ENCODE measurements at regions not wholly inside any gene's neighbourhood (a gene's known extent, or its start where the extent isn't known, plus 50 kb on each side); places are given as distances from the start of the nearest gene placed in this dataset.
"Not testable (repeated sequence)": the region's sequence is repeated elsewhere in the genome, so short reads cannot be mapped to it uniquely, and the experiment has no call there.

GRCh38 chr4:75422998-75423397 is 91.2 kb downstream of the RCHY1 start:
- Histone ChIP-seq H3K36me3 (ENCODE audit: control insufficient read depth in 1 of 2, insufficient read depth in 2 of 2, low read length in 2 of 2) (no peaks in the 10 kb centered on the region), H3K9me3 (ENCODE audit: control insufficient read depth in 1 of 2, low read length in 2 of 2) (no peaks in the 10 kb centered on the region), H3K27me3 (ENCODE audit: control insufficient read depth in 1 of 2, insufficient read depth in 2 of 2, low read length in 2 of 2) (no peaks in the 10 kb centered on the region), H3K4me1 (ENCODE audit: control insufficient read depth in 1 of 2, insufficient read depth in 2 of 2, low read length in 2 of 2) (no peaks in the 10 kb centered on the region), H3K27ac (ENCODE audit: low read depth, low read length) (no peak overlapping the region), H3K9ac (ENCODE audit: low read depth in 1 of 2, low read length in 2 of 2) (no peak overlapping the region), H3K4me3 (ENCODE audit: low read depth in 1 of 2, low read length in 2 of 2) (no peak overlapping the region)

DNA sequence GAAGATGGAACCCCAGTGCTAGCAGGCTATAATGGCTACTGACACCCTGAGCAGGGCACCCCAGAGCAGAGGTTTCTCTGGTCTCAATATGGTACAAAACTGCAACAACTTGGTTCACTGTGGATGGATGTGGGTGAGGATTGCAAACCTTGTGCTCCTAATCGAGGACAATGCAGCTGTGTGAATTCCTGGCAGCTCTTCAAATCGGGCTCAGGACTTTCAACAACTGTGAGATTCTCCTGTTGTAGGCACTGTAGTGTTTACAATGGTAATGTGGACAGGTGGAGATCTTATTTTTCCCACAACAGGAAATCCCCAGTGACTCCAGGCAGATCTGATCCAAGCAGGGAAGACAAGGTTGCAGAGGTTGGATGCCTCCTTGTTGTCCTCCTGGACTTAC is 101.5 kb downstream of the RCHY1 start:
- Histone ChIP-seq H3K4me1 (ENCODE audit: control insufficient read depth in 1 of 2, insufficient read depth in 2 of 2, low read length in 2 of 2) (no peaks in the 10 kb centered on the region), H3K27ac (ENCODE audit: low read depth, low read length) (no peak overlapping the region), H3K4me3 (ENCODE audit: low read depth in 1 of 2, low read length in 2 of 2) (no peak overlapping the region), H3K36me3 (ENCODE audit: control insufficient read depth in 1 of 2, insufficient read depth in 2 of 2, low read length in 2 of 2) (no peaks in the 10 kb centered on the region), H3K9ac (ENCODE audit: low read depth in 1 of 2, low read length in 2 of 2) (no peak overlapping the region), H3K27me3 (ENCODE audit: control insufficient read depth in 1 of 2, insufficient read depth in 2 of 2, low read length in 2 of 2) (no peaks in the 10 kb centered on the region), H3K9me3 (ENCODE audit: control insufficient read depth in 1 of 2, low read length in 2 of 2) (no peaks in the 10 kb centered on the region)

- no peak overlapping the region for H3K9ac ChIP-seq (ENCODE audit: low read depth in 1 of 2, low read length in 2 of 2)
- no peak overlapping the region for H3K27ac ChIP-seq (ENCODE audit: low read depth, low read length)
- H3K9me3 ChIP-seq (ENCODE audit: control insufficient read depth in 1 of 2, low read length in 2 of 2): no peaks in the 10 kb centered on the region
- H3K36me3 ChIP-seq (ENCODE audit: control insufficient read depth in 1 of 2, insufficient read depth in 2 of 2, low read length in 2 of 2): no peaks in the 10 kb centered on the region
- H3K4me3 ChIP-seq (ENCODE audit: low read depth in 1 of 2, low read length in 2 of 2): no peak overlapping the region
- H3K27me3 ChIP-seq (ENCODE audit: control insufficient read depth in 1 of 2, insufficient read depth in 2 of 2, low read length in 2 of 2): no peaks in the 10 kb centered on the region
- no peaks in the 10 kb centered on the region for H3K4me1 ChIP-seq (ENCODE audit: control insufficient read depth in 1 of 2, insufficient read depth in 2 of 2, low read length in 2 of 2)
These were observed 115.7 kb downstream of the RCHY1 start for GRCh38 chr4:75398501-75398900.

DNA sequence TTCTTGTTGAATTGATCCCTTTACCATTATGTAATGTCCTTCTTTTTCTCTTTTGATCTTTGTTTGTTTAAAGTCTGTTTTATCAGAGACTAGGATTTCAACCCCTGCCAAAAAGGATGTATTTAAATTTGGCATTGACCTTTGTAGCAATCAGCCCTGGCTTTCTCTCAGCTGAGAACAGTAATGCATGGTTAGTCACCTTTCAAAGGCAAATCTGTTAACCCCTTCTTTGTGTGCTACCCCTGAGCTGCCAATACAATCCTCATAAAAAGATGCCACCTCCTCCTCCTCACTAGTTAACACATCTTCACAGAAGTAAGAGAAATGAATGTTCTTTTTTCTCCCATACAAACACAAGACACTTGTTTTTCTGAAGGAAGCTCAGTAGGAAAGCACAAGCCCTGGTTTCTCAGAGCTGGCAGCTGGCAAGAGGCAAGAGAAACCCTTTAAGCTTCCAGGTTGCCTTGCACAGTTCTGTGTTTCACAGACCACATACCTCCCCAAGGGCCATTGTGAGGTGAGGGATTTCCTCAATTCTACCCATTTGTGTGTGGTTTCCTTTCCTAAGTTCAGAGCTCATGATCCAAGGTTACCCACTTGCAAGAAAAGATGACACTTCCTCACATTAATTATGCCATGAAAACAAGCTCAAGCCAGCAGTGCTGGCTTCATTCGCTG is 122.6 kb downstream of the RCHY1 start:
- H3K4me1 ChIP-seq (ENCODE audit: control insufficient read depth in 1 of 2, insufficient read depth in 2 of 2, low read length in 2 of 2): no peaks in the 10 kb centered on the region
- no peak overlapping the region for H3K9ac ChIP-seq (ENCODE audit: low read depth in 1 of 2, low read length in 2 of 2)
- no peaks in the 10 kb centered on the region for H3K27me3 ChIP-seq (ENCODE audit: control insufficient read depth in 1 of 2, insufficient read depth in 2 of 2, low read length in 2 of 2)
- no peak overlapping the region for H3K27ac ChIP-seq (ENCODE audit: low read depth, low read length)
- H3K4me3 ChIP-seq (ENCODE audit: low read depth in 1 of 2, low read length in 2 of 2): no peak overlapping the region
- no peaks in the 10 kb centered on the region for H3K9me3 ChIP-seq (ENCODE audit: control insufficient read depth in 1 of 2, low read length in 2 of 2)
- H3K36me3 ChIP-seq (ENCODE audit: control insufficient read depth in 1 of 2, insufficient read depth in 2 of 2, low read length in 2 of 2): no peaks in the 10 kb centered on the region

GRCh38 chr4:75386426-75386825 is 127.8 kb downstream of the RCHY1 start:
- not testable (repeated sequence) for H3K27ac ChIP-seq (ENCODE audit: low read depth, low read length); H3K4me3 ChIP-seq (ENCODE audit: low read depth in 1 of 2, low read length in 2 of 2); H3K36me3 ChIP-seq (ENCODE audit: control insufficient read depth in 1 of 2, insufficient read depth in 2 of 2, low read length in 2 of 2); H3K9ac ChIP-seq (ENCODE audit: low read depth in 1 of 2, low read length in 2 of 2); H3K9me3 ChIP-seq (ENCODE audit: control insufficient read depth in 1 of 2, low read length in 2 of 2); H3K4me1 ChIP-seq (ENCODE audit: control insufficient read depth in 1 of 2, insufficient read depth in 2 of 2, low read length in 2 of 2); H3K27me3 ChIP-seq (ENCODE audit: control insufficient read depth in 1 of 2, insufficient read depth in 2 of 2, low read length in 2 of 2)

GRCh38 chr4:75385106-75385505 is 129.1 kb downstream of the RCHY1 start:
- H3K27ac ChIP-seq (ENCODE audit: low read depth, low read length): no peak overlapping the region
- no peaks in the 10 kb centered on the region for H3K4me1 ChIP-seq (ENCODE audit: control insufficient read depth in 1 of 2, insufficient read depth in 2 of 2, low read length in 2 of 2)
- H3K27me3 ChIP-seq (ENCODE audit: control insufficient read depth in 1 of 2, insufficient read depth in 2 of 2, low read length in 2 of 2): no peaks in the 10 kb centered on the region
- H3K9me3 ChIP-seq (ENCODE audit: control insufficient read depth in 1 of 2, low read length in 2 of 2): no peaks in the 10 kb centered on the region
- no peaks in the 10 kb centered on the region for H3K36me3 ChIP-seq (ENCODE audit: control insufficient read depth in 1 of 2, insufficient read depth in 2 of 2, low read length in 2 of 2)
- no peak overlapping the region for H3K9ac ChIP-seq (ENCODE audit: low read depth in 1 of 2, low read length in 2 of 2)
- H3K4me3 ChIP-seq (ENCODE audit: low read depth in 1 of 2, low read length in 2 of 2): no peak overlapping the region

DNA sequence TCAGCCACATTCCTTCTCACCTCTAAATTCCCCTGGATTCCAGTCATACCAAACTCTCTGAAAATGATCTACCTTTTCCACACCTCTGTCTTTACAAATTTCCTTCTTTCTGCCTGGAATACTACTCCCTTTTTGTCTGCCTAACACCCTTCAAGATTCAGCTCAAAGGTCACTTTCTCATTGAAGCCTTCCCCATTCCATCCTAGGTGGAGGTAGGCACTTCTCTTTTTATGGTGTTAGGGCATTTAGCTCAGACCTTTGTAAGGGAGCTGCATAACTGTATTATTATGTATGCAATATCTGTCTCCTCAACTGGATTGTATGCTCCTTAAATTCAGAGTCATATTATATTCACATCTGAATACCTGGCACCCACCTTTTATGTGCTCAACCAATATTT is 137.7 kb downstream of the RCHY1 start:
- no peaks in the 10 kb centered on the region for H3K36me3 ChIP-seq (ENCODE audit: control insufficient read depth in 1 of 2, insufficient read depth in 2 of 2, low read length in 2 of 2)
- H3K27me3 ChIP-seq (ENCODE audit: control insufficient read depth in 1 of 2, insufficient read depth in 2 of 2, low read length in 2 of 2): no peaks in the 10 kb centered on the region
- H3K9ac ChIP-seq (ENCODE audit: low read depth in 1 of 2, low read length in 2 of 2): no peak overlapping the region
- H3K27ac ChIP-seq (ENCODE audit: low read depth, low read length): no peak overlapping the region
- peaks cover 9 to 10% of the 10 kb centered on the region in 2 donors for H3K9me3 ChIP-seq (ENCODE audit: control insufficient read depth in 1 of 2, low read length in 2 of 2)
- no peaks in the 10 kb centered on the region for H3K4me1 ChIP-seq (ENCODE audit: control insufficient read depth in 1 of 2, insufficient read depth in 2 of 2, low read length in 2 of 2)
- no peak overlapping the region for H3K4me3 ChIP-seq (ENCODE audit: low read depth in 1 of 2, low read length in 2 of 2)

DNA sequence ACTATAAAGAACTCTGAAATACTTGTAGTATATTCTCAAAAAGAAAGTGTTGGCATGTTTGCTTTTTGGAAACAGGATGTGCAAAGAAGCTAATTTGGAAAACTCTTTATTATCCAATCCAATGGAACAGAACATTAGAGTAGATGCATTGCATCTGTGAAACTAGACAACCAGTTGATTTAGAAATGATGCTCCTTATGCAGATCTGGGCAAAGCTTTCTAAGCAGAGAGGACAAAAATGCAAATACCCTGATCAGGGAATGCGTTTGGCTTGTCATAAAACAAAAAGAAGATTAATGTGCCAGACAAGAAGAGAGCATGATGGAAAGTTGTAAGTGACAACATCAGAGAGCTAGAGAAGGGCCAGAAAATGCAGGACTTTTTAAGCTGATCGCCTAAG is 142.3 kb downstream of the RCHY1 start:
- Histone ChIP-seq H3K9ac (ENCODE audit: low read depth in 1 of 2, low read length in 2 of 2) (no peak overlapping the region), H3K4me1 (ENCODE audit: control insufficient read depth in 1 of 2, insufficient read depth in 2 of 2, low read length in 2 of 2) (no peaks in the 10 kb centered on the region), H3K36me3 (ENCODE audit: control insufficient read depth in 1 of 2, insufficient read depth in 2 of 2, low read length in 2 of 2) (no peaks in the 10 kb centered on the region), H3K27me3 (ENCODE audit: control insufficient read depth in 1 of 2, insufficient read depth in 2 of 2, low read length in 2 of 2) (no peaks in the 10 kb centered on the region), H3K4me3 (ENCODE audit: low read depth in 1 of 2, low read length in 2 of 2) (no peak overlapping the region), H3K9me3 (ENCODE audit: control insufficient read depth in 1 of 2, low read length in 2 of 2) (no peaks in the 10 kb centered on the region), H3K27ac (ENCODE audit: low read depth, low read length) (no peak overlapping the region)

DNA sequence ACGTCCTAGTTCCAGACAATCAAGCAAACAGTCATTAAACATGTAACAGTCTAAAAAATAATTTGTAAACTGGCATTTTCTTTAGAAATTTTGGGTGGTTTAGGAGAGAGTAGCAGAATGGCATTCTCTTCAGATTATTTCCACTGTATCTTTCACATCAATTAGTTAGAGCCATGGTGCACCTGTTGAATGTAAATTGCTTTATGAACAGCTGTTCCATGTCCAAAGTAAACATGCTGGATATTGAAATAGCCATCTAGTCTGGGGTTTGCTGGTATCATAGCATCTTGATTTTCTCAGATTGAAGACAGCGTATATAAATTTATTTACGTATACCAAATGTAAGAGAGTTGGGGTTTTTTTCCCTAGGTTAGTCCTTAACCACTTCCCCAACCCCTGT is 143.6 kb downstream of the RCHY1 start:
- no peaks in the 10 kb centered on the region for H3K27me3 ChIP-seq (ENCODE audit: control insufficient read depth in 1 of 2, insufficient read depth in 2 of 2, low read length in 2 of 2)
- H3K36me3 ChIP-seq (ENCODE audit: control insufficient read depth in 1 of 2, insufficient read depth in 2 of 2, low read length in 2 of 2): no peaks in the 10 kb centered on the region
- H3K27ac ChIP-seq (ENCODE audit: low read depth, low read length): no peak overlapping the region
- no peaks in the 10 kb centered on the region for H3K9me3 ChIP-seq (ENCODE audit: control insufficient read depth in 1 of 2, low read length in 2 of 2)
- no peak overlapping the region for H3K4me3 ChIP-seq (ENCODE audit: low read depth in 1 of 2, low read length in 2 of 2)
- no peak overlapping the region for H3K9ac ChIP-seq (ENCODE audit: low read depth in 1 of 2, low read length in 2 of 2)
- H3K4me1 ChIP-seq (ENCODE audit: control insufficient read depth in 1 of 2, insufficient read depth in 2 of 2, low read length in 2 of 2): no peaks in the 10 kb centered on the region

DNA sequence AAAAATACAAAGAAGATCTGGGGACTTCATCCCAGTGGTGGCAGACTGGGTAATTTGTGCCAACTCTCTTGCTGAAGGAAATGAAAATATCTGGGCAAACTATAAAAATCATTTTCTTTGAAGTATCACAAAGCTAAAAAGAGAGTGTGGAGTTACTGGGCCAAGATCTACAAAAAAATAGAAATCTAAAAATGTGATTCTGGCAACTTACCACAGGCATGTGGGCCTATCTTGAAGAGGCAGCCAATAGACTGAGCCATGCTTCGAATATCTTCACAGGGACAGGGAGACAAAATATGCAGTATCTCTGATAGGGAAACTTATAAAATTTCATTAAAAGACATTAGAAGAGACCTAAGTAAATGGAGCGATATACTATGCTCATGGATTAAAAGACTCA is 168.8 kb downstream of the RCHY1 start:
- H3K27me3 ChIP-seq (ENCODE audit: control insufficient read depth in 1 of 2, insufficient read depth in 2 of 2, low read length in 2 of 2): no peaks in the 10 kb centered on the region
- H3K4me3 ChIP-seq (ENCODE audit: low read depth in 1 of 2, low read length in 2 of 2): no peak overlapping the region
- H3K27ac ChIP-seq (ENCODE audit: low read depth, low read length): no peak overlapping the region
- no peak overlapping the region for H3K9ac ChIP-seq (ENCODE audit: low read depth in 1 of 2, low read length in 2 of 2)
- no peaks in the 10 kb centered on the region for H3K36me3 ChIP-seq (ENCODE audit: control insufficient read depth in 1 of 2, insufficient read depth in 2 of 2, low read length in 2 of 2)
- H3K4me1 ChIP-seq (ENCODE audit: control insufficient read depth in 1 of 2, insufficient read depth in 2 of 2, low read length in 2 of 2): no peaks in the 10 kb centered on the region
- no peaks in the 10 kb centered on the region for H3K9me3 ChIP-seq (ENCODE audit: control insufficient read depth in 1 of 2, low read length in 2 of 2)

DNA sequence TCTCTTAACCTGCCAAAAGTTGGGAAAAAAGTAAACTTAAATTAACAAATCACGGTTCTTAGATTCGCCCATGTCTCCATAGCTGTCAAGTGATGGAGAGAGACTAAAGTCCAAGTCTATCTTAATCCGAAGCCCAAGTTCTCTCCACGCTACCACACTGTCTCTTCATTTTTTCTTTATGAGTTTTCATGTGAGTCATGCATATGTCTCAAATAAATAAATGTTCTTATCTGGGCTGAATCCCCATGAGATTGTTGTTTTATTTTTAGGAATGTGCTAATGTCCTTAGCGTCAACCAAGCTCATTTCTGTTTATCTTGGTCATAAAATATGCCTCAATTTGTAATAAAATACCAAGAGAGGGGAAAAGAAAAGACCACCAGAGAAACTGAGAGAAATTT is 169.3 kb downstream of the RCHY1 start:
- H3K27ac ChIP-seq (ENCODE audit: low read depth, low read length): no peak overlapping the region
- H3K4me3 ChIP-seq (ENCODE audit: low read depth in 1 of 2, low read length in 2 of 2): no peak overlapping the region

More for the DNA sequence above, 169.3 kb downstream of the RCHY1 start:
- Histone ChIP-seq H3K27me3 (ENCODE audit: control insufficient read depth in 1 of 2, insufficient read depth in 2 of 2, low read length in 2 of 2) (no peaks in the 10 kb centered on the region), H3K4me1 (ENCODE audit: control insufficient read depth in 1 of 2, insufficient read depth in 2 of 2, low read length in 2 of 2) (no peaks in the 10 kb centered on the region), H3K36me3 (ENCODE audit: control insufficient read depth in 1 of 2, insufficient read depth in 2 of 2, low read length in 2 of 2) (no peaks in the 10 kb centered on the region), H3K9ac (ENCODE audit: low read depth in 1 of 2, low read length in 2 of 2) (no peak overlapping the region), H3K9me3 (ENCODE audit: control insufficient read depth in 1 of 2, low read length in 2 of 2) (no peaks in the 10 kb centered on the region)

Measured in duodenal mucosa (tissue), 2 donors.